WTC11 (cell line): ENCODE measurements at regions not wholly inside any gene's neighbourhood (a gene's known extent, or its start where the extent isn't known, plus 50 kb on each side); places are given as distances from the start of the nearest gene placed in this dataset.

ENCODE experiments used
- ATF3 ChIP-seq: sonication (generic); formaldehyde crosslinking; conservative IDR thresholded peaks from 2 replicates; pipeline ENCODE4 v1.8.1; 2022; ENCODE audit warnings: mild to moderate bottlenecking, missing genetic modification reagents
- CTCF ChIP-seq: fragments of 200-600 bp; IDR thresholded peaks from 2 replicates; pipeline ENCODE4 v1.8.0; 2022; ENCODE audit warnings: antibody characterized with exemption
- E2F1 ChIP-seq: sonication (generic); formaldehyde crosslinking; IDR thresholded peaks from 2 replicates; pipeline ENCODE4 v1.8.0; 2022; ENCODE audit warnings: mild to moderate bottlenecking, missing genetic modification reagents
- ESRRA ChIP-seq: sonication (generic); formaldehyde crosslinking; IDR thresholded peaks from 2 replicates; pipeline ENCODE4 v1.8.1; 2022; ENCODE audit warnings: mild to moderate bottlenecking, missing genetic modification reagents, borderline replicate concordance
- KAT7 ChIP-seq: sonication (generic); formaldehyde crosslinking; IDR thresholded peaks from 2 replicates; pipeline ENCODE4 v1.8.1; 2023; ENCODE audit warnings: missing genetic modification reagents, mild to moderate bottlenecking, borderline replicate concordance
- NFE2L1 ChIP-seq: sonication (generic); formaldehyde crosslinking; IDR thresholded peaks from 2 replicates; pipeline ENCODE4 v1.8.1; 2023; ENCODE audit warnings: missing genetic modification reagents
- NR2C2 ChIP-seq: sonication (generic); formaldehyde crosslinking; IDR thresholded peaks from 2 replicates; pipeline ENCODE4 v1.8.0; 2022; ENCODE audit warnings: mild to moderate bottlenecking, missing genetic modification reagents
- ZNF532 ChIP-seq: fragments of 250-450 bp; sonication (Bioruptor Pico); IDR thresholded peaks from 2 replicates; pipeline ENCODE4 v1.9.0; 2021; ENCODE audit warnings: mild to moderate bottlenecking, borderline replicate concordance

GRCh38 chr1:194503209-194503608, 1316.8 kb upstream of the B3GALT2 start:
- TF ChIP-seq NFE2L1 (CRISPR knock-in tag) (no peak), NR2C2 (no peak), CTCF (no peak), KAT7 (CRISPR knock-in tag) (no peak), E2F1 (no peak), ATF3 (no peak), ZNF532 (CRISPR knock-in tag) (no peak), ESRRA (no peak)
